Stomach (tissue), 4 donors: ENCODE measurements at regions not wholly inside any gene's neighbourhood (a gene's known extent, or its start where the extent isn't known, plus 50 kb on each side); places are given as distances from the start of the nearest gene placed in this dataset.

Source experiments
- CTCF ChIP-seq, 7 experiments: fragments of 450-650 bp in 4 of 7; fragments of 200-600 bp in 3 of 7; sonication (generic) in 3 of 7; IDR thresholded peaks; one replicate each; pipeline ENCODE4 v1.5.1; 2016 to 2019; ENCODE audit warnings: antibody characterized with exemption in 7 of 7, control low read depth in 2 of 7, mild to moderate bottlenecking in 1 of 7
- EP300 ChIP-seq: sonication (generic); formaldehyde crosslinking; IDR thresholded peaks from one replicate; pipeline ENCODE4 v1.6.1; 2017; ENCODE audit warnings: antibody characterized with exemption
- POLR2A ChIP-seq, 4 donors: fragments of 450-650 bp; IDR thresholded peaks; one replicate each; pipeline ENCODE4 v1.6.1; 2016; ENCODE audit warnings: antibody characterized with exemption in 4 of 4, control low read depth in 2 of 4, mild to moderate bottlenecking in 1 of 4, moderate library complexity in 1 of 4
- POLR2AphosphoS5 ChIP-seq, 3 donors: sonication (generic); formaldehyde crosslinking; IDR thresholded peaks; one replicate each; pipeline ENCODE4 v1.6.1; 2016; ENCODE audit warnings: antibody characterized with exemption in 3 of 3

- TF ChIP-seq EP300 = no peak
- no peak for TF ChIP-seq CTCF (IDR thresholded peaks at IDR 0.05)
- TF ChIP-seq POLR2A (IDR thresholded peaks at IDR 0.05) = no peak
- no peak for TF ChIP-seq POLR2AphosphoS5 (IDR thresholded peaks at IDR 0.05)
These were observed 118.8 kb upstream of the VLDLR start for GRCh38 chr9:2502760-2503159.
